Endothelial cell of umbilical vein (primary cell): ENCODE measurements at regions not wholly inside any gene's neighbourhood (a gene's known extent, or its start where the extent isn't known, plus 50 kb on each side); places are given as distances from the start of the nearest gene placed in this dataset.

Experiments
- BruUV-seq: library from RNA; stranded (reverse); fragments of 400-500 nt; replicated peaks from 2 replicates; lab custom pipeline; 2021; lab: Mats Ljungman, UMichigan
- CTCF ChIA-PET: fragments of 300-600, 350-600 bp; sonication (Branson Sonifier 250); formaldehyde crosslinking; loops from one replicate; lab custom pipeline; 2021; ENCODE audit warnings: antibody characterized with exemption, inconsistent platforms; lab: Charles Lee
- POLR2A ChIA-PET: fragments of 300-600, 350-600 bp; sonication (Branson Sonifier 250); formaldehyde crosslinking; loops from one replicate; lab custom pipeline; 2021; ENCODE audit warnings: antibody characterized with exemption, inconsistent platforms; lab: Charles Lee
- DNase-seq: peaks from one replicate; pipeline ENCODE4 v3.0.0-alpha.2; 2011; ENCODE audit warnings: low read depth, low spot score
- FAIRE-seq: peaks from 2 replicates; lab custom pipeline; 2011; peaks lifted over from hg19 to GRCh38; lab: Jason Lieb, UNC
- H2AFZ ChIP-seq: 2 replicates; pipeline ENCODE4 v1.6.0; 2012; ENCODE audit warnings: low read depth, low read length, control low read depth, inconsistent platforms
- H3K27ac ChIP-seq: 2 replicates; pipeline ENCODE4 v1.5.1; 2011; ENCODE audit warnings: low read depth, mild to moderate bottlenecking, control low read depth, low read length, moderate library complexity; ENCODE audit not compliant: insufficient read depth
- H3K27me3 ChIP-seq, 2 experiments: 2 replicates each; pipeline versions ENCODE4 v1.6.0 to v1.6.1; 2011; ENCODE audit warnings: low read length in 2 of 2, mixed read lengths in 1 of 2; ENCODE audit not compliant: control insufficient read depth in 2 of 2, insufficient read depth in 2 of 2
- H3K36me3 ChIP-seq, 2 experiments: 2 replicates in 1 of 2; 3 replicates in 1 of 2; pipeline ENCODE4 v1.5.1; 2011; ENCODE audit warnings: low read length in 2 of 2, mild to moderate bottlenecking in 1 of 2, moderate library complexity in 1 of 2; ENCODE audit not compliant: control insufficient read depth in 2 of 2, insufficient read depth in 2 of 2; ENCODE audit errors: extremely low read depth in 1 of 2
- H3K4me1 ChIP-seq: 3 replicates; pipeline ENCODE4 v1.5.1; 2011; ENCODE audit warnings: mild to moderate bottlenecking, low read length; ENCODE audit not compliant: control insufficient read depth, insufficient read depth; ENCODE audit errors: extremely low read depth
- H3K4me2 ChIP-seq: 2 replicates; pipeline ENCODE4 v1.6.1; 2011; ENCODE audit warnings: low read length, control low read depth, mixed read lengths; ENCODE audit not compliant: insufficient read depth
- H3K4me3 ChIP-seq, 3 experiments: fragments of 200-600 bp in 1 of 3; sonication (generic), shearing (Covaris generic) in 1 of 3; replicated peaks in 1 of 3; 2 replicates each; pipeline ENCODE4 v1.5.1; 2011 to 2016; ENCODE audit warnings: control low read depth in 3 of 3, low read length in 3 of 3, mild to moderate bottlenecking in 2 of 3, inconsistent platforms in 1 of 3, low read depth in 1 of 3, moderate library complexity in 1 of 3; ENCODE audit not compliant: insufficient read depth in 1 of 3
- H3K79me2 ChIP-seq: 2 replicates; pipeline ENCODE4 v1.6.0; 2012; ENCODE audit warnings: low read length, inconsistent platforms; ENCODE audit not compliant: control insufficient read depth, insufficient read depth
- H3K9ac ChIP-seq: replicated peaks from 2 replicates; pipeline ENCODE3; 2011; ENCODE audit warnings: low read length, control low read depth; ENCODE audit not compliant: insufficient read depth; ENCODE audit errors: extremely low read depth
- H3K9me1 ChIP-seq: replicated peaks from 3 replicates; pipeline ENCODE4 v1.6.0; 2011; ENCODE audit warnings: mild to moderate bottlenecking, low read length; ENCODE audit not compliant: control insufficient read depth, insufficient read depth; ENCODE audit errors: extremely low read depth
- H3K9me3 ChIP-seq: replicated peaks from 2 replicates; pipeline ENCODE4 v1.5.1; 2012; ENCODE audit warnings: low read length, inconsistent platforms; ENCODE audit not compliant: control insufficient read depth, insufficient read depth
- H4K20me1 ChIP-seq: replicated peaks from 2 replicates; pipeline ENCODE3; 2011; ENCODE audit warnings: mild to moderate bottlenecking, low read length; ENCODE audit not compliant: control insufficient read depth, insufficient read depth; ENCODE audit errors: extremely low read depth
- CTCF ChIP-seq, 2 donors: IDR thresholded peaks; 1 replicate in 1 of 2; 2 replicates in 1 of 2; pipeline ENCODE4 v1.5.1; 2011; ENCODE audit warnings: low read length in 2 of 2, mild to moderate bottlenecking in 2 of 2, moderate library complexity in 2 of 2, control low read depth in 1 of 2, inconsistent platforms in 1 of 2, low read depth in 1 of 2; ENCODE audit not compliant: insufficient read depth in 1 of 2; ENCODE audit errors: extremely low read depth in 1 of 2
- EZH2 ChIP-seq: IDR thresholded peaks from 2 replicates; pipeline ENCODE4 v1.6.1; 2012; ENCODE audit warnings: borderline replicate concordance, low read depth, mild to moderate bottlenecking, moderate library complexity, low read length, inconsistent platforms; ENCODE audit not compliant: severe bottlenecking
- FOS ChIP-seq: IDR thresholded peaks from 2 replicates; pipeline ENCODE4 v1.6.1; 2011; ENCODE audit warnings: mild to moderate bottlenecking, low read length, moderate library complexity, borderline replicate concordance; ENCODE audit not compliant: insufficient read depth
- GATA2 ChIP-seq: IDR thresholded peaks from 2 replicates; pipeline ENCODE4 v1.7.0; 2011; ENCODE audit warnings: low read depth, mild to moderate bottlenecking, moderate library complexity, mixed read lengths, low read length; ENCODE audit not compliant: insufficient read length, insufficient read depth
- JUN ChIP-seq: IDR thresholded peaks from 2 replicates; pipeline ENCODE4 v1.6.1; 2011; ENCODE audit warnings: borderline replicate concordance, low read depth; ENCODE audit not compliant: insufficient read length, insufficient read depth
- MYC ChIP-seq: IDR thresholded peaks from one replicate; pipeline ENCODE4 v1.6.1; 2011; ENCODE audit warnings: mild to moderate bottlenecking, low read depth, low read length
- POLR2A ChIP-seq: IDR thresholded peaks from 2 replicates; pipeline ENCODE4 v1.6.1; 2012; ENCODE audit warnings: low read depth, mild to moderate bottlenecking, control low read depth, low read length
- POLR2AphosphoS5 ChIP-seq: IDR thresholded peaks from 2 replicates; pipeline ENCODE4 v1.6.1; 2012; ENCODE audit warnings: low read depth, mild to moderate bottlenecking, control low read depth, low read length, moderate library complexity; ENCODE audit not compliant: insufficient read depth
- dilution Hi-C: fragments of 300-500 bp; cut with MboI; formaldehyde crosslinking; loops from one replicate; pipeline ENCODE4 v1.15.0; 2019; ENCODE audit warnings: low sequenced_read_pairs; ENCODE audit not compliant: extremely low pct_ligation_motif_present
- intact Hi-C: fragments of 100-400 bp; cut with micrococcal nuclease; formaldehyde crosslinking; loops from one replicate; pipeline ENCODE4 v1.10.0; 2022
- TF ChIP-seq, protein P1 (sequence below): IDR thresholded peaks from 2 replicates; pipeline ENCODE4 v1.6.1; 2011; ENCODE audit not compliant: insufficient read depth, insufficient read length

GRCh38 chr3:18558507-18558906, 133.4 kb upstream of the SATB1 start:
- no TSS peak for BruUV-seq
- Histone ChIP-seq H2AFZ (no peak overlapping the region), H3K27ac (no peak overlapping the region), H3K27me3 (no peaks in the 10 kb centered on the region), H3K4me3 (no peak overlapping the region), H3K4me1 (no peaks in the 10 kb centered on the region), H3K9me1 (no peaks in the 10 kb centered on the region), H3K9me3 (peaks cover 3% of the 10 kb centered on the region), H3K36me3 (no peaks in the 10 kb centered on the region), H3K9ac (no peak overlapping the region), H3K79me2 (no peaks in the 10 kb centered on the region), H3K4me2 (no peak overlapping the region), H4K20me1 (no peaks in the 10 kb centered on the region)
- POLR2A ChIA-PET = no interaction called here
- DNase-seq (no peak), FAIRE-seq (no peak)
- intact Hi-C loops (no loop called here), dilution Hi-C loops (no loop called here)
- CTCF ChIA-PET = no interaction called here
- TF ChIP-seq FOS = no peak
- no peak for TF ChIP-seq MYC
- no peak for TF ChIP-seq JUN
- no peak for TF ChIP-seq POLR2A
- no peak for TF ChIP-seq GATA2
- TF ChIP-seq EZH2 = no peak
- no peak for TF ChIP-seq POLR2AphosphoS5
- TF ChIP-seq, protein P1, sequence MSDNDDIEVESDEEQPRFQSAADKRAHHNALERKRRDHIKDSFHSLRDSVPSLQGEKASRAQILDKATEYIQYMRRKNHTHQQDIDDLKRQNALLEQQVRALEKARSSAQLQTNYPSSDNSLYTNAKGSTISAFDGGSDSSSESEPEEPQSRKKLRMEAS = no peak
- TF ChIP-seq CTCF (IDR thresholded peaks at IDR 0.05; ENCODE audit: extremely low read depth in 1 of 2, insufficient read depth in 1 of 2, low read depth in 1 of 2, low read length in 2 of 2) = no peak
